Liver (tissue), 7 donors: ENCODE measurements at regions not wholly inside any gene's neighbourhood (a gene's known extent, or its start where the extent isn't known, plus 50 kb on each side); places are given as distances from the start of the nearest gene placed in this dataset.

Experiments
- DNase-seq: peaks from one replicate; pipeline ENCODE4 v3.0.0-alpha.2; 2017; ENCODE audit warnings: low spot score
- H3K27ac ChIP-seq, 2 donors: one replicate each; pipeline ENCODE4 v1.7.0; 2013; ENCODE audit warnings: inconsistent platforms in 2 of 2, low read length in 2 of 2, control low read depth in 1 of 2, low read depth in 1 of 2, mild to moderate bottlenecking in 1 of 2
- H3K27me3 ChIP-seq, 4 donors: one replicate each; pipeline versions ENCODE4 v1.6.1 to v1.7.0; 2013; ENCODE audit warnings: low read length in 3 of 4, inconsistent platforms in 1 of 4, mild to moderate bottlenecking in 1 of 4, moderate library complexity in 1 of 4; ENCODE audit not compliant: control insufficient read depth in 4 of 4, insufficient read depth in 4 of 4
- H3K36me3 ChIP-seq, 4 donors: one replicate each; pipeline versions ENCODE4 v1.6.1 to v1.7.0; 2013; ENCODE audit warnings: low read length in 3 of 4, mild to moderate bottlenecking in 3 of 4, low read depth in 1 of 4, moderate library complexity in 1 of 4; ENCODE audit not compliant: control insufficient read depth in 4 of 4, insufficient read depth in 3 of 4
- H3K4me1 ChIP-seq, 4 donors: one replicate each; pipeline versions ENCODE4 v1.6.1 to v1.7.0; 2013; ENCODE audit warnings: low read length in 3 of 4, mild to moderate bottlenecking in 3 of 4, moderate library complexity in 1 of 4; ENCODE audit not compliant: control insufficient read depth in 4 of 4, insufficient read depth in 4 of 4
- H3K4me3 ChIP-seq, 3 donors: one replicate each; pipeline versions ENCODE4 v1.6.1 to v1.7.0; 2013; ENCODE audit warnings: low read length in 3 of 3, control low read depth in 1 of 3, low read depth in 1 of 3, mild to moderate bottlenecking in 1 of 3
- H3K9ac ChIP-seq, 2 donors: one replicate each; pipeline ENCODE4 v1.7.0; 2013; ENCODE audit warnings: low read length in 2 of 2, mild to moderate bottlenecking in 2 of 2, moderate library complexity in 2 of 2, control low read depth in 1 of 2, low read depth in 1 of 2
- H3K9me3 ChIP-seq, 4 donors: one replicate each; pipeline versions ENCODE4 v1.6.1 to v1.7.0; 2013; ENCODE audit warnings: low read length in 3 of 4; ENCODE audit not compliant: control insufficient read depth in 4 of 4
- ATF3 ChIP-seq: IDR thresholded peaks from 2 replicates; pipeline ENCODE4 v1.6.1; 2016; ENCODE audit warnings: antibody characterized with exemption
- CTCF ChIP-seq: fragments of 150-350 bp; IDR thresholded peaks from 2 replicates; pipeline ENCODE4 v1.5.1; 2017; ENCODE audit warnings: improper control_type of control experiment, low read depth, low read length; ENCODE audit not compliant: missing input control
- EGR1 ChIP-seq, 2 donors: IDR thresholded peaks; 2 replicates each; pipeline ENCODE4 v1.6.1; 2016 to 2018; ENCODE audit warnings: antibody characterized with exemption in 2 of 2, low read depth in 2 of 2
- FOXA1 ChIP-seq: IDR thresholded peaks from 2 replicates; pipeline ENCODE4 v1.6.1; 2016; ENCODE audit warnings: antibody characterized with exemption
- HNF4A ChIP-seq, 2 donors: conservative IDR thresholded peaks; 2 replicates each; pipeline ENCODE4 v1.6.1; 2016; ENCODE audit warnings: antibody characterized with exemption in 2 of 2, mild to moderate bottlenecking in 2 of 2
- HNF4G ChIP-seq: IDR thresholded peaks from 2 replicates; pipeline ENCODE4 v1.6.1; 2016; ENCODE audit warnings: antibody characterized with exemption
- JUND ChIP-seq, 2 donors: IDR thresholded peaks; 2 replicates each; pipeline ENCODE4 v1.6.1; 2016; ENCODE audit warnings: antibody characterized with exemption in 2 of 2
- MAX ChIP-seq: IDR thresholded peaks from 2 replicates; pipeline ENCODE4 v1.6.1; 2016; ENCODE audit warnings: antibody characterized with exemption
- NR2F2 ChIP-seq: IDR thresholded peaks from 2 replicates; pipeline ENCODE4 v1.6.1; 2016; ENCODE audit warnings: antibody characterized with exemption
- RAD21 ChIP-seq, 2 donors: IDR thresholded peaks; 2 replicates each; pipeline ENCODE4 v1.6.1; 2016; ENCODE audit warnings: antibody characterized with exemption in 2 of 2, mild to moderate bottlenecking in 2 of 2
- REST ChIP-seq: IDR thresholded peaks from 2 replicates; pipeline ENCODE4 v1.6.1; 2016; ENCODE audit warnings: antibody characterized with exemption, mild to moderate bottlenecking
- RXRA ChIP-seq, 2 donors: IDR thresholded peaks; 2 replicates each; pipeline ENCODE4 v1.6.1; 2017 to 2018; ENCODE audit warnings: antibody characterized with exemption in 2 of 2, mild to moderate bottlenecking in 1 of 2
- TAF1 ChIP-seq: conservative IDR thresholded peaks from 2 replicates; pipeline ENCODE4 v1.6.1; 2016; ENCODE audit warnings: antibody characterized with exemption, mild to moderate bottlenecking
- ZBTB33 ChIP-seq: IDR thresholded peaks from 2 replicates; pipeline ENCODE4 v1.6.1; 2016; ENCODE audit warnings: antibody characterized with exemption
- donor health status: healthy.
- donor health status: healthy.
- donor health status: healthy.
- donor health status: healthy.

GRCh38 chr6:67199425-67199824 lies 1435.7 kb upstream of the ADGRB3 start (continued):
- TF ChIP-seq REST: no peak
- TF ChIP-seq MAX: no peak
- TF ChIP-seq NR2F2: no peak
- TF ChIP-seq ATF3: no peak
- no peak for TF ChIP-seq TAF1
- TF ChIP-seq HNF4G: no peak
- no peak for TF ChIP-seq RAD21 (IDR thresholded peaks at IDR 0.05)

- Histone ChIP-seq H3K4me3 (no peak overlapping the region), H3K36me3 (no peaks in the 10 kb centered on the region), H3K9me3 (peaks cover 0 to 5% (median 0%) of the 10 kb centered on the region in 4 donors), H3K27ac (no peak overlapping the region), H3K4me1 (no peaks in the 10 kb centered on the region), H3K27me3 (no peaks in the 10 kb centered on the region), H3K9ac (no peak overlapping the region)
- no peak for DNase-seq
- no peak for TF ChIP-seq HNF4A (conservative IDR thresholded peaks at IDR 0.05)
- no peak for TF ChIP-seq HNF4G
- no peak for TF ChIP-seq FOXA1
- TF ChIP-seq RAD21 (IDR thresholded peaks at IDR 0.05): no peak
- no peak for TF ChIP-seq EGR1 (IDR thresholded peaks at IDR 0.05; ENCODE audit: low read depth in 2 of 2)
- no peak for TF ChIP-seq REST
- no peak for TF ChIP-seq RXRA (IDR thresholded peaks at IDR 0.05)
- no peak for TF ChIP-seq CTCF
- TF ChIP-seq ATF3: no peak
- no peak for TF ChIP-seq JUND (IDR thresholded peaks at IDR 0.05)
- no peak for TF ChIP-seq ZBTB33
These were observed 1444.3 kb upstream of the ADGRB3 start for GRCh38 chr6:67190733-67191132.
